HG03457 (cell line): ENCODE measurements at regions not wholly inside any gene's neighbourhood (a gene's known extent, or its start where the extent isn't known, plus 50 kb on each side); places are given as distances from the start of the nearest gene placed in this dataset.
"Not testable (repeated sequence)": the region's sequence is repeated elsewhere in the genome, so short reads cannot be mapped to it uniquely, and the experiment has no call there.

Source experiments
- ATAC-seq: cut with Tn5 transposase; IDR thresholded peaks from one replicate; pipeline ENCODE4 v1.9.1; 2021; ENCODE audit warnings: moderate number of reproducible peaks; ENCODE audit not compliant: unreplicated experiment

GRCh38 chr7:66535414-66536329 lies 93.0 kb upstream of the KCTD7 start:
- no peak for ATAC-seq

DNA sequence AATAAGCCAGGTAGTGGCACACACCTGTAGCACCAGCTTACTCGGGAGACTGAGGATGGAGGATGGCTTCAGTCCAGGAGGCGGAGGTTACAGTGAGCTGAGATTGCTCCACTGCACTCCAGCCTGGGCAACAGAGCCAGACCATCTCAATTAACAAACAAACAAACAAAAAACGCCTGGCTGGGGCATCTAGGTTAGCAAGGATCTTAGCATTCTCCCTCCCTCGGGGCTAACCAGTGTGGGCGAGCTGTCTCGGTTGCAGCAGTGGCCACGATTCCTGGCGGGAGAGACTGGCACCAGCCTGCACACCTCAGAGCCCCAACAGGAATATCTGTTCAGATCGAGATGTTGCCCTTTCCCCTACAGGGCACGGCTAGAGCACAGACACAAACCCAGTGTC lies 91.3 kb upstream of the KCTD7 start:
- ATAC-seq, result no peak

DNA sequence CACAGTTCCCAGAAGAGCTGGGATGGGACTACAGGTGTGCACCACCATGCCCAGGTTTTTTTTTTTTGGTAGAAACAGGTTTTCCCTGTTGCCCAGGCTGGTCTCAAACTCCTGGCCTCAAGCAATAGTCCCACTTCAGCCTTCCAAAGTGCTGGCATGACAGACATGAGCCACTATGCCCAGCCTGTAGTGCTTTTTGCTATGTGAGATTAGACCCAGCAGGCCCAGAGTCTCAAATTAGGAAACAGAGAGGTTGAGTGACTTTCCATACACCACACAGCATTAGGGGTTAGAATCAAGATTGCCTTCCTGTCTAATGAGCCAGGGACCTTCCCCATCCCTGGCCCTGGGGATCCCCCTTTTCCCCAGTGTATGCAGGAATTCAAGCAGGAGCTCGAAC lies 90.8 kb upstream of the KCTD7 start:
- no peak for ATAC-seq

- no peak for ATAC-seq
These were observed 89.4 kb upstream of the KCTD7 start for GRCh38 chr7:66539264-66539623.

DNA sequence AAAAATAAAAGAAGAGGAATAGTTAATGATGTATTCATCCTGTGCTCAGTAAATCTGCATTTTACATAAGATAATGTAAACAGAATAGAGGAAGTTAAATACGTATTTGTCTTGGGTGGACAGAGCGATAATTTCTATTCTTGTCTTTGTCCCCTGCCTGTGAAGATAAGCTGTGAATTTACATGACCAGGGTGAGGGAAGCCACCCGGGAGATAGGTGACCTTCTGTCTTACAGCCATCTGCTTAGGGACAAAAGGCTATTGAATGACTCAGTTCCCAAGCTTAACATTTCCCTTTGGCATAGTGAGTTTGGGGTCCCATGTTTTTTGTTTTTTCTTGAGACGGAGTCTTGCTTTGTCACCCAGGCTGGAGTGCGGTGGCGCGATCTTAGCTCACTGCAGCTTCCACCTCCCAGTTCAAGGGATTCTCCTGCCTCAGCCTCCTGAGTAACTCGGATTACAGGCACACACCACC lies 88.7 kb upstream of the KCTD7 start:
- ATAC-seq, result no peak

DNA sequence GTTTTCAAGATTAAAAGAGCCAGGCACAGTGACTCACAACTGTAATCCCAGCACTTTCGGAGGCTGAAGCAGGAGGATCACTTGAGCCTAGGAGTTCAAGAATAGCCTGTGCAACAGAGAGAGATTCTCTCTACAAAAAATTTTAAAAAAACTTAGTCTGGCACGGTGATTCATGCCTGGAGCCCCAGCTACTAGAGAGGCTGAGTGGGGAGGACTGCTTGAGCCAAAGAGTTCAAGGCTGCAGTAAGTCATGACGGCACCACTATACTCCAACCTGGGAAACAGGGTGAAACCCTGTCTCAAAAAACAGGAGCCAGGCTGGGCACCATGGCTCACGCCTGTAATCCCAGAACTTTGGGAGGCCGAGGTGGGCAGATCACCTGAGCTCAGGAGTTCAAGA lies 86.6 kb upstream of the KCTD7 start:
- no peak for ATAC-seq

DNA sequence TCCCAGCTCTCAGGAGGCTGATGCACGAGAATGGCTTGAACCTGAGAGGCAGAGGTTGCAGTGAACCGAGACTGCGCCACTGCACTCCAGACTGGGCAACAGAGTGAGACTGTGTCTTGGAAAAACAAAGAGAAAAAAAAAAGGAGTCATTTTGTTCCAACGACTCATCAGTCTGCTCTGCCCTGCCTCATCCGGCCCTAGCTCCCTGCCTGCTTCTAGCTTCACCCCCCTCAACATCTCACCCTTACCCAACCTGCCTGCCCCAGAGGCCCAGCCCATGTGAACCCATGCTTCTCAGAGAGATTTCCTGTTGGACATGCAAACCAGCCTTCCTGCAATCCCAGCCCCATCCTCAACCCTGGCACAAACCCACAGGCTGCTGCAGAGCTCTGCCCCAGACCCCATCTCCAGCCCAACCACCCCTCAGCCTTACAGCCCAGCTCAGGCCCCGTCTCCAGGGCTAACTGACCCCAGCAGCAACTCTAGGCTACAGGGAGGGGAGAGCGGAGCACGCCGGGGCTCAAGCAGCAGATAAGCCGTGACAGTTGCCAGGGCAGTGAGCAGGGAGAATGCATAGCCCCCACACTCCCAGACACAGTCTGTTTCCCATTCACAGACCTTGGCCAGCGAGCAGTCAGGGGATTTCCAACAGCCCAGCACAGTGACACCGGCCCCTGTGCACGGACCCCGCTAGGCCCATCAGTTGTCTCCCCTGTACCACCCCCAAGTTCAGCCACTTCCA lies 86.0 kb upstream of the KCTD7 start:
- ATAC-seq, result no peak

- ATAC-seq, result no peak
These were observed 79.2 kb upstream of the KCTD7 start for GRCh38 chr7:66549466-66549865.

DNA sequence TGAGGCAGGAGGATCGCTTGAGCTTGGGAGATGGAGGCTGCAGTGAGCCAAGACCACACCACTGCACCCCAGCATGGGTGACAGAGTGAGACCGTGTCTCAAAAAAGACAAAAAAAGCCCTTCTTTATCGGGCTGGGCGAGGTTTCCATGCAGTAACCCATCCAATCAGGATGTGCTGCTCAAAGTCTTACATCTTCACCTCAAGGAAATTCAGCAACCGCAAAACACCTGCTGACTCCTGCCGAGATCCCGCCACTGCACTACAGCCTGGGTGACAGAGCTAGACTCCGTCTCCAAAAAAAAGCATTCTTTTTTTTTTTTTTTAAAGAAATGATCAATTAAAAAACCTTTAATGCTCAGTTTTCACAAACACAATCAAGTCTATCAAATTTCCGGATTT lies 75.7 kb upstream of the KCTD7 start:
- ATAC-seq, result no peak

DNA sequence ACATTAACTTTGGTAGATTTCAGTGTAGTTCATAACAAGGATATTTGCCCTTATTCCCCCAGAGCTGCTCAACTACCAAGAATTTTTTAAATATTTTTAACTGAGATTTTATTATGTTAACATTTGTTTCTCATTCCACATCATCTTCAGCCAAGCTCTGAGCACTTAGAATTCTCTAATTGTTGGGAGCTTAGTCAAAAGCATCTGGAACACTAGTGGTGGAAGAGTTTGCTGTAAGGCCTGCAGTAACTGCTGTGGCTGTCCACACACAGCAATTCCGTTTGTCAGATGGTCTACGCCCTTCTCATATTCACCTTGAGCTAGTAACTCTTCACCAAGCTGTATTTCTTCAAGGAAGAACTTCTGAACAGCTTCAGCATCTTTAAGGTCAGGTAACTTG lies 75.0 kb upstream of the KCTD7 start:
- ATAC-seq, result not testable (repeated sequence)

DNA sequence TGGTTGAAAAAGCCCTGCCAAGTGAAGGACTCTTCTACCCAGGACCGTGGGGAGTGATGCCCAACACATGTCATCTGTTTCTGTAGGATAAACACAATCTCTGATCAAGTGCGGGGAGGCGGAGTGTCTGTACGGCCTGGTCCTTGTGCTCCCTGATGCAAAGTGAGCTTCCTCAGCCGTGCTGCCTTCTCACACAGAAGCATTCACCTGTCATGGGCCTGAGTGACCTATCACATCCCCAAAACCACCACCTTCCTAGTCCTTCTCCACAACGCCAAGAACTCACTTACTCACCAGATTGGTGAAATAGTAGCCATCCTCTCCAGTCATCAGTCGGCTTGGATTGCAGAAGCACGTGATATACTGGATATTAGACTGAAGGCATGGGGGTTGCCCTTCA lies 74.4 kb upstream of the KCTD7 start:
- not testable (repeated sequence) for ATAC-seq

DNA sequence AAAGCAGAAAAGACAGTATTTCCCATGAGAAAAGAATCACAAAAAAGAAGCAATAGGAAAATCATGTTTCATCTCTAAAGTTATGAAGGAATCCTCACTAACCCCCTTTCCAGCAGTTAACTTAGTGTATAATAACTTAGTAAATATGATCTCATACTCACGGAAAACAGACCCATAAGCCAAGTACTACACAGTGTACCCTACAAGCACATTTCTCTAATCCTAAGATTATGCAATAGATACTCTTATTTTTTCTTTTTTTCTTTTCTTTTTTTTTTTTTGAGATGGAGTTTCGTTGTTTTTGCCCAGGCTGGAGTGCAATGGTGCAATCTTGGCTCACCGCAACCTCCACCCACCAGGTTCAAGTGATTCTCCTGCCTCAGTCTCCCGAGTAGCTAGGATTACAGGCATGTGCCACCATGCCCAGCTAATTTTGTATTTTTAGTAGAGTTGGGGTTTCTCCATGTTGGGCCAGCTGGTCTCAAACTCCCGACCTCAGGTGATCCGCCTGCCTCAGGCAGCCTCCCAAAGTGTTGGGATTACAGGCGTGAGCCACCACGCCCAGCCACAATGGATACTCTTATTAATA lies 73.7 kb upstream of the KCTD7 start:
- not testable (repeated sequence) for ATAC-seq

DNA sequence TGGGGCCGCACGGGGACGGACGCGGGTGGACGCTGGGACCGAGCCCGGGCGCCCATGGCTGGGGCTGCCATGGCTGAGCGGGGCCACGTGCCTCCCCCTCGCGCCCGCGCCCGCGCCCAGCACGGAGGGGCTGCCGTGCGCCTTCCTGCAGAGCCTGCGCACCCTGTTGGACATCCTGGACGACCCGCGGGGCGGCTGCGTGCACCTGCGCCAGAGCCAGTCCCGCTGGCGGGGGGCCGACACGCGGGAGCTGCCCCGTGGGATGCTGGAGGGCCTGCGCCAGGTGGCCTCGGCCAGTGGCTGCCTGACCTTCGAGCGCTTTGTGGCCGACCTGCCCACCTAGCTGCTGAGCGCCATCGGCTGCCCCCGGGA lies 72.5 kb upstream of the KCTD7 start:
- ATAC-seq, result no peak

GRCh38 chr7:66556549-66557213 lies 72.0 kb upstream of the KCTD7 start:
- no peak for ATAC-seq

GRCh38 chr7:66557214-66558200 lies 71.2 kb upstream of the KCTD7 start:
- ATAC-seq, result no peak

DNA sequence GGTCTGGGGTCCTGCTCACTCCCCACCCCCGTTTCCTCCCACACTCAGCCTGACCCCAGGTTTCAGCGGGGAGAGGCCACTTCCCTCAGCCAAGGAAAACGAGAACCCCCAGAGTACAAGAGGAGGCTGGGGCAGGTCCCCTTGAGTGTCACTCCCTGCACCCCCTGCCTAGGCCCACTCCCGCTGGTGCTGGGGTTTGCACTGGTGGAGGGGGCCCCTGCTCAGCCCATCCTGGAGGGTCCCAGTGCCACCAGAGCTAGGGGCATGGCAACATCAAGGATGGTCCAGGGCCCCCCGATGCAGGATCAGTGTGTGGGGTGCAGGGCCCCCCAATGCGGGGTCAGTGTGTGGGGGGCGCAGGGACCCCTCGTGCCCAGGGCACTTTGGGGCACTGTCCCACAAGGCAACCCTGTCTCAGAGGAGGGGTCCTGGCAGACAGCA lies 70.5 kb upstream of the KCTD7 start:
- ATAC-seq, result no peak

- no peak for ATAC-seq
These were observed 69.8 kb upstream of the KCTD7 start for GRCh38 chr7:66558660-66559465.

DNA sequence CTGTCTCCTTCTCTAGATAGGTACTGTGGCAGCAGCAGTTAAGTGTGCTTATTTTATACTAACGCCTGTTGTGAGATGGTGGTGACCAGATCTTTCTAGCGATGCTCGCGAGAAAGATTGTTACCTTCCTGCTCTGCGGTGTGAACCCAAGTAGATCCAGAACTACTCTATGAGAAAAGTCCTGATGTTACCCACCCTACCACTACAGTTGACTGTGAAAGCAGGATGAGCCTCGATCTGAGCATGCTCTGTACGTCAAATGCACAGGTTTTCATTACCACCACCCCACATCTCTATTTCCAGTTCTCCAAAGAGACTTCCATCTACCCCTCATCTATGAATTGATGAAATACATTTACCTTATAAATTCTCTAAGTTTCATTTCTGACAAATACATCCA lies 64.6 kb upstream of the KCTD7 start:
- ATAC-seq, result no peak

- not testable (repeated sequence) for ATAC-seq
These were observed 58.5 kb upstream of the KCTD7 start for GRCh38 chr7:66570179-66570578.
